Epithelial cell of esophagus (primary cell): ENCODE measurements at regions not wholly inside any gene's neighbourhood (a gene's known extent, or its start where the extent isn't known, plus 50 kb on each side); places are given as distances from the start of the nearest gene placed in this dataset.

ENCODE experiments used
- DNase-seq: peaks from one replicate; pipeline ENCODE4 v3.0.0; 2010; ENCODE audit warnings: low read depth
- H3K4me3 ChIP-seq: 2 replicates; pipeline ENCODE4 v1.5.1; 2011; ENCODE audit warnings: mild to moderate bottlenecking, low read length, control low read depth
- CTCF ChIP-seq: IDR thresholded peaks from 2 replicates; pipeline ENCODE4 v1.5.1; 2011; ENCODE audit warnings: low read depth, mild to moderate bottlenecking, low read length, control low read depth, inconsistent platforms; ENCODE audit not compliant: insufficient read depth; ENCODE audit errors: missing control alignments

GRCh38 chrX:140342410-140342809 lies 162.5 kb downstream of the SOX3 start:
- no peak for DNase-seq
- H3K4me3 ChIP-seq = no peak overlapping the region
- TF ChIP-seq CTCF = no peak

- no peak for DNase-seq
- no peak for TF ChIP-seq CTCF
- H3K4me3 ChIP-seq = no peak overlapping the region
These were observed 167.6 kb downstream of the SOX3 start for GRCh38 chrX:140337263-140337662.

GRCh38 chrX:140318296-140318695 lies 186.6 kb downstream of the SOX3 start:
- H3K4me3 ChIP-seq = no peak overlapping the region
- peak; percentile 47 for DNase-seq
- no peak for TF ChIP-seq CTCF

GRCh38 chrX:140317462-140317861 lies 187.4 kb downstream of the SOX3 start:
- TF ChIP-seq CTCF = no peak
- H3K4me3 ChIP-seq = no peak overlapping the region
- no peak for DNase-seq

- no peak for DNase-seq
- no peak overlapping the region for H3K4me3 ChIP-seq
- TF ChIP-seq CTCF = no peak
These were observed 205.7 kb downstream of the SOX3 start for GRCh38 chrX:140298960-140299825.

- no peak overlapping the region for H3K4me3 ChIP-seq
- TF ChIP-seq CTCF = no peak
- no peak for DNase-seq
These were observed 207.6 kb downstream of the SOX3 start for GRCh38 chrX:140297273-140297672.

GRCh38 chrX:140292961-140293360 lies 211.9 kb downstream of the SOX3 start:
- no peak overlapping the region for H3K4me3 ChIP-seq
- TF ChIP-seq CTCF = no peak
- peak; percentile 1 for DNase-seq
